DND-41 (cell line): ENCODE measurements at regions not wholly inside any gene's neighbourhood (a gene's known extent, or its start where the extent isn't known, plus 50 kb on each side); places are given as distances from the start of the nearest gene placed in this dataset.

Experiments
- ATAC-seq: fragments of 200-7000 bp; cut with Tn5 transposase; 3 replicates; pipeline ENCODE4 v1.9.1; 2021; ENCODE audit warnings: low read depth; ENCODE audit not compliant: insufficient read depth
- DNase-seq: peaks from one replicate; pipeline ENCODE4 v3.0.0-alpha.2; 2020
- H2AFZ ChIP-seq: 2 replicates; pipeline ENCODE4 v1.6.0; 2012; ENCODE audit warnings: low read depth, low read length
- H3K27ac ChIP-seq: 2 replicates; pipeline ENCODE4 v1.5.1; 2012; ENCODE audit warnings: low read length, inconsistent platforms
- H3K27me3 ChIP-seq: fragments of 200-600 bp; sonication (generic); 2 replicates; pipeline ENCODE4 v1.6.0; 2012; ENCODE audit warnings: low read length, mild to moderate bottlenecking, inconsistent platforms; ENCODE audit not compliant: insufficient read depth, poor library complexity
- H3K36me3 ChIP-seq: 2 replicates; pipeline ENCODE4 v1.5.1; 2012; ENCODE audit warnings: low read length, inconsistent platforms; ENCODE audit not compliant: insufficient read depth
- H3K4me1 ChIP-seq: 2 replicates; pipeline ENCODE4 v1.5.1; 2012; ENCODE audit warnings: mild to moderate bottlenecking, low read length; ENCODE audit not compliant: insufficient read depth
- H3K4me2 ChIP-seq: 2 replicates; pipeline ENCODE4 v1.6.0; 2012; ENCODE audit warnings: mild to moderate bottlenecking, moderate library complexity, low read length, inconsistent platforms; ENCODE audit not compliant: insufficient read depth
- H3K4me3 ChIP-seq, 2 experiments: fragments of 200-600 bp in 1 of 2; shearing (Covaris generic) in 1 of 2; 2 replicates each; pipeline ENCODE4 v1.5.1; 2012 to 2016; ENCODE audit warnings: inconsistent platforms in 2 of 2, low read length in 2 of 2, mild to moderate bottlenecking in 2 of 2, low read depth in 1 of 2, moderate library complexity in 1 of 2
- H3K79me2 ChIP-seq: 2 replicates; pipeline ENCODE4 v1.6.0; 2012; ENCODE audit warnings: low read length, inconsistent platforms; ENCODE audit not compliant: insufficient read depth
- H3K9ac ChIP-seq: 2 replicates; pipeline ENCODE4 v1.6.0; 2012; ENCODE audit warnings: low read depth, mild to moderate bottlenecking, inconsistent platforms, low read length, moderate library complexity
- H3K9me3 ChIP-seq: 2 replicates; pipeline ENCODE4 v1.5.1; 2012; ENCODE audit warnings: low read length, moderate library complexity, mild to moderate bottlenecking, inconsistent platforms; ENCODE audit not compliant: insufficient read depth, severe bottlenecking
- H4K20me1 ChIP-seq: 2 replicates; pipeline ENCODE4 v1.6.0; 2012; ENCODE audit warnings: low read length; ENCODE audit not compliant: insufficient read depth
- EZH2 ChIP-seq: IDR thresholded peaks from 3 replicates; pipeline ENCODE4 v1.6.1; 2012; ENCODE audit warnings: borderline replicate concordance, low read depth, mild to moderate bottlenecking, moderate library complexity, low read length, inconsistent platforms; ENCODE audit not compliant: severe bottlenecking
- TF ChIP-seq, protein P1 (sequence below): IDR thresholded peaks from 2 replicates; pipeline ENCODE4 v1.5.1; 2012; ENCODE audit warnings: borderline replicate concordance, low read length, moderate library complexity, mild to moderate bottlenecking; ENCODE audit not compliant: poor library complexity, severe bottlenecking; ENCODE audit errors: extremely low read depth

DNA sequence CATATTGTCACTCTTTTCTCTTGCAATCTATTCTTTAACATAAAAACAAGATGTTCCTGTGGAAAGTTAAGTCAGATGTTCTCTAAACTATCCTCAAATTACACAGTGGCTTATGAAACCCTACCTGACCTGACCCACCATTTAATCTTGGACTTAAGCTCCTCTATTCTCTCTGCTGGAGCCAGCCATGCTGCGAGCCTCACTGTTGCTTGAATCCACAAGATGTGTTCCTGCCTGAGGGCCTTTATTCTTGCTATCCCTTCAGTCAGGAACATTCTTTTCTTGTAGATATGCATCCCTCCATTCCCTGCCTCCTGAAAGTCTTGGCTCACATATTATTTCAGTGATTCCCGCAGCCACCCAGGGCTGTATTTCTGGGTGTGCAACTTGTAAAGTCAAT, 283.2 kb downstream of the EPHA7 start:
- H3K4me3 ChIP-seq: no peak overlapping the region
- H4K20me1 ChIP-seq: no peaks in the 10 kb centered on the region
- no peaks in the 10 kb centered on the region for H3K9me3 ChIP-seq
- H3K9ac ChIP-seq: no peak overlapping the region
- H3K27ac ChIP-seq: no peak overlapping the region
- H3K79me2 ChIP-seq: no peaks in the 10 kb centered on the region
- H2AFZ ChIP-seq: no peak overlapping the region
- H3K4me2 ChIP-seq: no peak overlapping the region
- ATAC-seq (no peak), DNase-seq (no peak)
- no peaks in the 10 kb centered on the region for H3K4me1 ChIP-seq
- no peak for TF ChIP-seq EZH2
- TF ChIP-seq, protein P1, sequence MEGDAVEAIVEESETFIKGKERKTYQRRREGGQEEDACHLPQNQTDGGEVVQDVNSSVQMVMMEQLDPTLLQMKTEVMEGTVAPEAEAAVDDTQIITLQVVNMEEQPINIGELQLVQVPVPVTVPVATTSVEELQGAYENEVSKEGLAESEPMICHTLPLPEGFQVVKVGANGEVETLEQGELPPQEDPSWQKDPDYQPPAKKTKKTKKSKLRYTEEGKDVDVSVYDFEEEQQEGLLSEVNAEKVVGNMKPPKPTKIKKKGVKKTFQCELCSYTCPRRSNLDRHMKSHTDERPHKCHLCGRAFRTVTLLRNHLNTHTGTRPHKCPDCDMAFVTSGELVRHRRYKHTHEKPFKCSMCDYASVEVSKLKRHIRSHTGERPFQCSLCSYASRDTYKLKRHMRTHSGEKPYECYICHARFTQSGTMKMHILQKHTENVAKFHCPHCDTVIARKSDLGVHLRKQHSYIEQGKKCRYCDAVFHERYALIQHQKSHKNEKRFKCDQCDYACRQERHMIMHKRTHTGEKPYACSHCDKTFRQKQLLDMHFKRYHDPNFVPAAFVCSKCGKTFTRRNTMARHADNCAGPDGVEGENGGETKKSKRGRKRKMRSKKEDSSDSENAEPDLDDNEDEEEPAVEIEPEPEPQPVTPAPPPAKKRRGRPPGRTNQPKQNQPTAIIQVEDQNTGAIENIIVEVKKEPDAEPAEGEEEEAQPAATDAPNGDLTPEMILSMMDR: no peak
- no peaks in the 10 kb centered on the region for H3K27me3 ChIP-seq
- H3K36me3 ChIP-seq: no peaks in the 10 kb centered on the region

DNA sequence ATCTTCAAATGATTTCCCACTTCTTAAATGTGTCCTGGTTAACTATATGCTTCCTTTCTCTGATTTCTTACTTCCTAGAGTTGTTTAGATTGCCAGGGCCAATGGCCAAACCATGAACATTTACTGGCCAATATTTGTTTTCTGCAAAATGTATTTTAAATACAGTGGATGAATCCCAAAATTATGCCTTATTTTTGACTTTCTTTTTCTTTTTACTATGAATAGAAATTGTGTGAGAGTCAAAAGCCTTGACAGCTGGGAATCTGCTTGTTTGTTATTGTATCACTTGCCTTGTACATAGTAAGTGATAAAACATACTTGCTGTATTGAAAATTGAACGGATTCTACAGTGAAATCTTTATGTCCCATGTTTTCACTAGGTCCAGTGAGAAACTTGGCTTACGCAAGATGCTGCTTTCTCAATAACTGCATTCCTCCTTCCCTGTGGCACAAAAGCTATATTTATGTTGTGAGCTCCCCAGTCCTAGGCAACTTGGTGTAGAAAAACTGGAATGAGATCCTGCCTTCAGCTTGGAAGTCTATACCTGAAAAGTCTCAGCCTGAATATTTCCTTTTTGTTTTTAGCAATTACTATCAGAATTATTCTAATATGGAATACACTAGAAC, 295.2 kb downstream of the EPHA7 start:
- H3K79me2 ChIP-seq: no peaks in the 10 kb centered on the region
- H3K4me3 ChIP-seq: no peak overlapping the region
- no peak overlapping the region for H3K4me2 ChIP-seq
- TF ChIP-seq EZH2: no peak
- TF ChIP-seq, protein P1: no peak
- no peak overlapping the region for H3K9ac ChIP-seq
- H2AFZ ChIP-seq: no peak overlapping the region
- no peaks in the 10 kb centered on the region for H3K9me3 ChIP-seq
- no peaks in the 10 kb centered on the region for H4K20me1 ChIP-seq
- H3K36me3 ChIP-seq: no peaks in the 10 kb centered on the region
- DNase-seq (no peak), ATAC-seq (no peak)
- H3K4me1 ChIP-seq: no peaks in the 10 kb centered on the region
- no peak overlapping the region for H3K27ac ChIP-seq
- H3K27me3 ChIP-seq: no peaks in the 10 kb centered on the region

DNA sequence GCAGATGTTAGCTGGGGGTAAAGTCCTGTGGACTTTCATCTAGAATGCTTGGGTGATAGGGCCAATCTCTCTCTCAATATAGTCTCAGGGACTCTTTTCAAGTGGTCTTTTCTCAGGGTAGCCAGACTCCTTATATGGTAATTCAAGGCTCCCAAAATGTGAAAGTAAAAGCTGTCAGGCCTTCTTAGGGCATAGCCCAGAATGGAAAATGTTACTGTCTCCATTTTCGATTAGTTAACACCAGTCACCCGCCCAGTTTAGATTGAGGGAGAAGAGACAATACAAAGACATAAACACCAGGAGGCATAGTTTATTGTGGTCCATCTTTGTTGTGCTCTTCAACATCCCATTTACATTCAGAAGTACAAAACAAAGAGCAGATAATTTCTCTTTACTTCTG, 295.8 kb downstream of the EPHA7 start:
- no peaks in the 10 kb centered on the region for H4K20me1 ChIP-seq
- no peak overlapping the region for H3K4me2 ChIP-seq
- no peak overlapping the region for H3K4me3 ChIP-seq
- no peak overlapping the region for H2AFZ ChIP-seq
- H3K27ac ChIP-seq: no peak overlapping the region
- no peak for ATAC-seq
- H3K27me3 ChIP-seq: no peaks in the 10 kb centered on the region
- no peaks in the 10 kb centered on the region for H3K36me3 ChIP-seq
- no peaks in the 10 kb centered on the region for H3K4me1 ChIP-seq
- H3K9me3 ChIP-seq: no peaks in the 10 kb centered on the region
- H3K79me2 ChIP-seq: no peaks in the 10 kb centered on the region
- TF ChIP-seq, protein P1: no peak
- no peak for TF ChIP-seq EZH2
- no peak overlapping the region for H3K9ac ChIP-seq
- no peak for DNase-seq

DNA sequence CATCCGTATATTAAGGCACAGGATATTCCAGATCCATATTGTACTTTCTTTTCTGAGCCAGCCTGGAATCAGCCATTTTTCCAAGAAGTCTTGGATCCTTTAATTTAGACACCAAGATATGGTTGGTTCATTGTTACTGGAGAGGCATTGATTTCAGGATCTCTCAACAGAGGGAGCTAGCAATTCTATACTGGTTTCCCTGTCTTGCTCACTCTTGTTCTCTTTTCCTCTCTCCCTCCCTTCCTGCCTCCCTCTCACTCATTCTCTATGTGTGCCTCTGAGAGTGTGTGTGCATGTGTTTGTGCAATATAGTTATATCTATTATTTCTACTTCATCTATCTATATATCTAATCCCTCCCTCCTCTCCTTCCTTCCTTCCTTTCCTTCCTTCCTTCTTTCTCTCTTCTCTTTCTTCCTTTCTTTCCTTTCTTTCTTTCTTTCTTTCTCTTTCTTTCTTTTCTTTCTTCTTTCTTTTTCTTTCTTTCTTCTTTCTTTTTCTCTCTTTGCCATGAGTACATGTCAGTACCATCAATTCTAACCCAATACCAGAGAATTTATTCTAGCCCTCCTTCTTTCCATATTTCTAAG, 299.1 kb downstream of the EPHA7 start:
- H3K27ac ChIP-seq: no peak overlapping the region
- ATAC-seq: no peak
- DNase-seq: no peak
- H3K79me2 ChIP-seq: no peaks in the 10 kb centered on the region
- no peaks in the 10 kb centered on the region for H3K4me1 ChIP-seq
- no peaks in the 10 kb centered on the region for H3K9me3 ChIP-seq
- no peaks in the 10 kb centered on the region for H4K20me1 ChIP-seq
- H3K27me3 ChIP-seq: no peaks in the 10 kb centered on the region
- H2AFZ ChIP-seq: no peak overlapping the region
- TF ChIP-seq, protein P1: no peak
- TF ChIP-seq EZH2: no peak
- H3K9ac ChIP-seq: no peak overlapping the region
- H3K4me3 ChIP-seq: no peak overlapping the region
- H3K36me3 ChIP-seq: no peaks in the 10 kb centered on the region
- no peak overlapping the region for H3K4me2 ChIP-seq
